ENCODE measurements at regions not wholly inside any gene's neighbourhood (a gene's known extent, or its start where the extent isn't known, plus 50 kb on each side); places are given as distances from the start of the nearest gene placed in this dataset.

DNA sequence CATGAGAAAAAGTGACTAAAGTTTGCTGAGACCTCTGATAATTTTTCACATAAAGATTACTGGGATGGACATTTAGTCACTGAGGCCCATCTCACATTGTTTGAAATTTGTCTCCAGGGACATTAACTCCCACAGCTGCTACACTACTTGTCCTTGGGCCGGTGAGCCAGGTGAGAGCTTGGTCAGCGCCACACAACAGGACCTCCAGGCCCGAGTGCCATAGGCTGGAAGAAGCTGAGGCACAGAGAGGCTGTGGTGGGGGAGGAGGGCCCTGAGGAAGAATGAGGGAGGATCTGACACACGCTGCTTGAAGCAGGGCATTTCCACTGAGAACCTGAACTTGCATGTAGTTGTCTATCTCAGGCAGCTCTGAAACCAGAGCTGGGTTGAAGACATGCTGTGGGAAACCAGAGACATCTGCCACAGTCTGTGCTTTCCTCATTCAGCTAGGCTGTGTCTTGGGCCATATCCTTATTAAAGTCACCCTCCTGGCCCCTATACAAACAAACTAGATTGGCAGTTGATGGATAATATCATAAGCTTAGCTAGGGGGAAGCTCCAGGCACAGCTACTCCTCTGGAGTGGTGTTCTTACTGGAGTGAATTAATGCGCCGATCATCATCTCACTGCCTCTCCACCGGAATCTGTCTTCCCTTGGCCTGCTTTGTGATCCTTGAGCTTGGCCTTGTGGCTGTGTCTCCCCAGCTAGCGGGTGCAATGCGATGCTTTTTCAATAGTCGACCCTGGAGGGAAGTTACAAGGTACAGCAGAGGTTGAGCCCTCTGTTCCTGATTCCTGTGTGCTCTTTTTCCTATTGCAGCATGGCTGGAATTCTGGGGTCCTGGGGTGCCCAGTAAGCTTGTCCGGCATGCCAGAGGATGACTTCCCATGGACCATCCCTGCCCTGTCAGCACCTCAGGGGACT lies 225.3 kb upstream of the B3GAT1 start:
- Histone ChIP-seq H3K27ac (ENCODE audit: low read depth, low read length) (no peak overlapping the region), H3K4me1 (replicated peaks in 1 of 4; ENCODE audit: control insufficient read depth in 3 of 4, insufficient read depth in 4 of 4, low read length in 3 of 4) (peaks cover 0 to 5% (median 3%) of the 10 kb centered on the region in 4 experiments; a peak in 4 of 7 replicates), H3K23ac (ENCODE audit: insufficient read length) (no peak overlapping the region), H2BK12ac (ENCODE audit: low read depth, low read length) (no peak overlapping the region), H3K79me2 (ENCODE audit: control insufficient read depth in 1 of 2, insufficient read depth in 2 of 2, low read length in 2 of 2) (no peaks in the 10 kb centered on the region), H2BK20ac (ENCODE audit: low read length) (no peak overlapping the region), H3K9ac (replicated peaks in 1 of 4; ENCODE audit: extremely low read depth in 1 of 4, low read depth in 3 of 4, low read length in 3 of 4) (no peak overlapping the region), H3K4ac (replicated peaks; ENCODE audit: insufficient read length, low read depth, low read length) (no peak overlapping the region), H2AK5ac (ENCODE audit: low read depth, low read length) (no peak overlapping the region; the same call in 1 of the 2 replicates), H3K79me1 (ENCODE audit: low read depth, low read length) (no peaks in the 10 kb centered on the region), H4K20me1 (replicated peaks in 1 of 2; ENCODE audit: control insufficient read depth in 1 of 2, insufficient read depth in 2 of 2, low read length in 2 of 2) (no peaks in the 10 kb centered on the region), H2AFZ (ENCODE audit: low read length) (no peak overlapping the region), H4K91ac (replicated peaks; ENCODE audit: insufficient read length, low read length) (no peak overlapping the region), H3K18ac (ENCODE audit: extremely low read depth, low read length) (no peak overlapping the region; the same call in 1 of the 2 replicates), H3K36me3 (ENCODE audit: control insufficient read depth in 2 of 4, insufficient read depth in 4 of 4, low read length in 3 of 4) (no peaks in the 10 kb centered on the region), H2BK5ac (ENCODE audit: low read depth, low read length) (no peak overlapping the region), H2BK120ac (replicated peaks; ENCODE audit: low read depth, low read length) (no peak overlapping the region), H4K8ac (ENCODE audit: extremely low read depth, insufficient read depth, low read length) (no peak overlapping the region; the same call in 1 of the 2 replicates), H3K4me3 (ENCODE audit: extremely low read depth in 1 of 4, insufficient read depth in 2 of 4, low read depth in 3 of 4, low read length in 4 of 4) (no peak overlapping the region), H3K14ac (ENCODE audit: insufficient read length) (no peak overlapping the region), H4K5ac (ENCODE audit: insufficient read length, low read depth, low read length) (no peak overlapping the region), H3K9me3 (ENCODE audit: insufficient read depth in 2 of 2, low read depth in 1 of 2, low read length in 1 of 2) (no peaks in the 10 kb centered on the region), H3K27me3 (replicated peaks in 1 of 4; ENCODE audit: control insufficient read depth in 3 of 4, extremely low read depth in 1 of 4, insufficient read depth in 3 of 4, low read length in 3 of 4) (no peaks in the 10 kb centered on the region), H3K4me2 (ENCODE audit: insufficient read depth in 1 of 2, low read depth in 2 of 2, low read length in 2 of 2) (no peak overlapping the region), H3K23me2 (ENCODE audit: low read depth, low read length) (no peaks in the 10 kb centered on the region; the same call in 1 of the 2 replicates), H3K56ac (replicated peaks; ENCODE audit: insufficient read length, low read depth, low read length) (no peak overlapping the region), H2BK15ac (ENCODE audit: low read length) (no peak overlapping the region)
- 90% methylated on average over 11 of the region's 11 CpGs; no CpG with 5 or more reads in 1 of the 2 experiments for WGBS, 2 experiments (ENCODE audit: extremely low coverage in 1 of 2, insufficient coverage in 1 of 2, insufficient read length in 1 of 2, insufficient replicate concordance in 2 of 2, low coverage in 1 of 2, low lambda C conversion rate in 2 of 2, missing lambda C conversion rate in 1 of 2)
- POLR2A ChIA-PET (ENCODE audit: partially characterized antibody) = interaction anchor here (0.7 kb wide), 1 partner anchor 10 kb away, joined by 3 read pairs; no protein-coding TSS in a partner anchor
- no peak for DNase-seq (ENCODE audit: low read depth in 1 of 2, low spot score in 2 of 2)
- CTCF ChIA-PET (ENCODE audit: partially characterized antibody) = interaction anchor here (0.7 to 1.5 kb wide), 6 partner anchors 9 to 101 kb away, joined by 3 to 4 read pairs (median 3); no protein-coding TSS in a partner anchor
- no peak for FAIRE-seq
- TF ChIP-seq KDM1A (IDR thresholded peaks at IDR 0.05; ENCODE audit: borderline replicate concordance, low read length) = no peak
- TF ChIP-seq, protein P1, sequence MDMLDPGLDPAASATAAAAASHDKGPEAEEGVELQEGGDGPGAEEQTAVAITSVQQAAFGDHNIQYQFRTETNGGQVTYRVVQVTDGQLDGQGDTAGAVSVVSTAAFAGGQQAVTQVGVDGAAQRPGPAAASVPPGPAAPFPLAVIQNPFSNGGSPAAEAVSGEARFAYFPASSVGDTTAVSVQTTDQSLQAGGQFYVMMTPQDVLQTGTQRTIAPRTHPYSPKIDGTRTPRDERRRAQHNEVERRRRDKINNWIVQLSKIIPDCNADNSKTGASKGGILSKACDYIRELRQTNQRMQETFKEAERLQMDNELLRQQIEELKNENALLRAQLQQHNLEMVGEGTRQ (IDR thresholded peaks at IDR 0.05; ENCODE audit: low read length) = no peak
- no peak for TF ChIP-seq SP2 (IDR thresholded peaks at IDR 0.05; ENCODE audit: low read length)
- TF ChIP-seq SRF (IDR thresholded peaks at IDR 0.05; ENCODE audit: low read depth, low read length) = no peak
- TF ChIP-seq SP1 (IDR thresholded peaks at IDR 0.05; ENCODE audit: low read depth, low read length) = no peak
- no peak for TF ChIP-seq ASH2L (IDR thresholded peaks at IDR 0.05; ENCODE audit: low read length)
- TF ChIP-seq EGR1 (IDR thresholded peaks at IDR 0.05; ENCODE audit: borderline replicate concordance, low read depth, low read length) = no peak
- no peak for TF ChIP-seq ATF2 (IDR thresholded peaks at IDR 0.05; ENCODE audit: low read length)
- no peak for TF ChIP-seq YY1 (IDR thresholded peaks at IDR 0.05; ENCODE audit: low read depth, low read length)
- TF ChIP-seq MAFK (IDR thresholded peaks at IDR 0.05; ENCODE audit: low read depth, low read length) = no peak
